GM12865 (cell line): ENCODE measurements at regions not wholly inside any gene's neighbourhood (a gene's known extent, or its start where the extent isn't known, plus 50 kb on each side); places are given as distances from the start of the nearest gene placed in this dataset.
"Not testable (repeated sequence)": the region's sequence is repeated elsewhere in the genome, so short reads cannot be mapped to it uniquely, and the experiment has no call there.

Experiments used
- DNase-seq: peaks from one replicate; pipeline ENCODE4 v3.0.0; 2010; ENCODE audit warnings: low read depth
- H3K4me3 ChIP-seq: 2 replicates; pipeline ENCODE4 v1.5.1; 2011; ENCODE audit warnings: mild to moderate bottlenecking, low read depth, low read length, control low read depth
- CTCF ChIP-seq: IDR thresholded peaks from 2 replicates; pipeline ENCODE4 v1.5.1; 2011; ENCODE audit warnings: low read length, control low read depth, low read depth, inconsistent platforms; ENCODE audit not compliant: insufficient read depth; ENCODE audit errors: missing control alignments

- no peak for TF ChIP-seq CTCF
- H3K4me3 ChIP-seq = no peak overlapping the region
- no peak for DNase-seq
These were observed 687.9 kb upstream of the ACVR2A start for GRCh38 chr2:147156970-147157369.

GRCh38 chr2:147150241-147150635, 694.6 kb upstream of the ACVR2A start:
- no peak for TF ChIP-seq CTCF
- H3K4me3 ChIP-seq = no peak overlapping the region
- no peak for DNase-seq

- H3K4me3 ChIP-seq = no peak overlapping the region
- no peak for DNase-seq
- no peak for TF ChIP-seq CTCF
These were observed 695.1 kb upstream of the ACVR2A start for GRCh38 chr2:147149575-147150240.

GRCh38 chr2:147147802-147148201, 697.0 kb upstream of the ACVR2A start:
- TF ChIP-seq CTCF = no peak
- H3K4me3 ChIP-seq = no peak overlapping the region

GRCh38 chr2:147141930-147142329, 702.9 kb upstream of the ACVR2A start:
- TF ChIP-seq CTCF = no peak
- DNase-seq = no peak
- no peak overlapping the region for H3K4me3 ChIP-seq

More at GRCh38 chr2:147147802-147148201, 697.0 kb upstream of the ACVR2A start:
- no peak for DNase-seq

GRCh38 chr2:147139732-147140131, 705.1 kb upstream of the ACVR2A start:
- H3K4me3 ChIP-seq, DNase-seq: not testable (repeated sequence)

- H3K4me3 ChIP-seq = no peak overlapping the region
- no peak for TF ChIP-seq CTCF
- DNase-seq = no peak
These were observed 707.1 kb upstream of the ACVR2A start for GRCh38 chr2:147137711-147138110.

GRCh38 chr2:147135376-147135775, 709.5 kb upstream of the ACVR2A start:
- TF ChIP-seq CTCF = no peak
- H3K4me3 ChIP-seq = no peak overlapping the region
- DNase-seq = no peak
